ACHN (cell line): ENCODE measurements at regions not wholly inside any gene's neighbourhood (a gene's known extent, or its start where the extent isn't known, plus 50 kb on each side); places are given as distances from the start of the nearest gene placed in this dataset.

Experiments
- DNase-seq: peaks from one replicate; pipeline ENCODE4 v3.0.0-alpha.2; 2015
- in situ Hi-C: cut with HindIII; loops from 2 replicates; pipeline ENCODE4 v1.10.0; 2017; ENCODE audit warnings: low sequenced_read_pairs, low pct_ligation_motif_present, low pct_unique_long_range_greater_than_20kb

GRCh38 chr14:65794674-65795279, 382.2 kb downstream of the FUT8 start:
- in situ Hi-C loops, result no loop called here
- DNase-seq, result no peak

GRCh38 chr14:65798216-65798615, 385.7 kb downstream of the FUT8 start:
- DNase-seq, result no peak
- in situ Hi-C loops, result no loop called here

- DNase-seq, result no peak
- in situ Hi-C loops, result no loop called here
These were observed 388.2 kb downstream of the FUT8 start for GRCh38 chr14:65800694-65801093.

- in situ Hi-C loops, result no loop called here
- no peak for DNase-seq
These were observed 389.7 kb downstream of the FUT8 start for GRCh38 chr14:65802196-65802595.

- in situ Hi-C loops, result no loop called here
- no peak for DNase-seq
These were observed 391.4 kb downstream of the FUT8 start for GRCh38 chr14:65803885-65804284.

- no peak for DNase-seq
- in situ Hi-C loops, result no loop called here
These were observed 392.0 kb downstream of the FUT8 start for GRCh38 chr14:65804439-65805112.

GRCh38 chr14:65805113-65805473, 392.6 kb downstream of the FUT8 start:
- no peak for DNase-seq
- in situ Hi-C loops, result no loop called here

GRCh38 chr14:65808390-65808789, 395.9 kb downstream of the FUT8 start:
- in situ Hi-C loops, result no loop called here

GRCh38 chr14:65810322-65810721, 397.8 kb downstream of the FUT8 start:
- no peak for DNase-seq

More at GRCh38 chr14:65808390-65808789, 395.9 kb downstream of the FUT8 start:
- no peak for DNase-seq

GRCh38 chr14:65813760-65814384, 401.3 kb downstream of the FUT8 start:
- in situ Hi-C loops, result no loop called here
- DNase-seq, result no peak

More at GRCh38 chr14:65810322-65810721, 397.8 kb downstream of the FUT8 start:
- in situ Hi-C loops, result no loop called here

- in situ Hi-C loops, result no loop called here
- DNase-seq, result no peak
These were observed 402.6 kb downstream of the FUT8 start for GRCh38 chr14:65815127-65815526.

GRCh38 chr14:65817011-65817410, 404.5 kb downstream of the FUT8 start:
- in situ Hi-C loops, result no loop called here
- DNase-seq, result no peak

- in situ Hi-C loops, result no loop called here
- no peak for DNase-seq
These were observed 407.0 kb downstream of the FUT8 start for GRCh38 chr14:65819569-65819968.

- in situ Hi-C loops, result no loop called here
- no peak for DNase-seq
These were observed 408.8 kb downstream of the FUT8 start for GRCh38 chr14:65821224-65821753.

GRCh38 chr14:65824285-65824977, 411.9 kb downstream of the FUT8 start:
- peak; percentile 63 for DNase-seq
- in situ Hi-C loops, result no loop called here

GRCh38 chr14:65824978-65825299, 412.4 kb downstream of the FUT8 start:
- no peak for DNase-seq
- in situ Hi-C loops, result no loop called here

- in situ Hi-C loops, result no loop called here
- no peak for DNase-seq
These were observed 414.4 kb downstream of the FUT8 start for GRCh38 chr14:65826946-65827345.

GRCh38 chr14:65827520-65827919, 415.0 kb downstream of the FUT8 start:
- in situ Hi-C loops, result no loop called here
- DNase-seq, result no peak

GRCh38 chr14:65828396-65828795, 415.9 kb downstream of the FUT8 start:
- in situ Hi-C loops, result no loop called here
- no peak for DNase-seq
